Fibroblast of lung (primary cell): ENCODE measurements at regions not wholly inside any gene's neighbourhood (a gene's known extent, or its start where the extent isn't known, plus 50 kb on each side); places are given as distances from the start of the nearest gene placed in this dataset.

Experiments used
- CTCF ChIP-seq, 2 donors: IDR thresholded peaks in 1 of 2; conservative IDR thresholded peaks in 1 of 2; 1 replicate in 1 of 2; 2 replicates in 1 of 2; pipeline ENCODE4 v1.5.1; 2011 to 2012; ENCODE audit warnings: low read length in 2 of 2, control low read depth in 1 of 2, inconsistent platforms in 1 of 2, low read depth in 1 of 2, mild to moderate bottlenecking in 1 of 2
- EZH2 ChIP-seq: IDR thresholded peaks from 2 replicates; pipeline ENCODE4 v1.5.1; 2012; ENCODE audit warnings: low read length, control low read depth, mild to moderate bottlenecking; ENCODE audit errors: missing control alignments

- no peak for TF ChIP-seq CTCF (conservative IDR thresholded peaks at IDR 0.05 in 1 of 2, IDR thresholded peaks at IDR 0.05 in 1 of 2; ENCODE audit: low read depth in 1 of 2, low read length in 2 of 2)
- TF ChIP-seq EZH2, result no peak
These were observed 216.9 kb upstream of the FERD3L start for GRCh38 chr7:19362099-19362498.
